Glutamatergic neuron (in vitro differentiated cells): ENCODE measurements at regions not wholly inside any gene's neighbourhood (a gene's known extent, or its start where the extent isn't known, plus 50 kb on each side); places are given as distances from the start of the nearest gene placed in this dataset.
"Not testable (repeated sequence)": the region's sequence is repeated elsewhere in the genome, so short reads cannot be mapped to it uniquely, and the experiment has no call there.

Experiments used
- DNase-seq: peaks from one replicate; pipeline ENCODE4 v3.0.0; 2022
- H3K27ac Mint-ChIP-seq: one replicate; pipeline ENCODE4 v1.8.0; 2020; ENCODE audit warnings: mild to moderate bottlenecking, mixed read lengths, inconsistent platforms; ENCODE audit not compliant: unreplicated experiment
- H3K27me3 Mint-ChIP-seq: one replicate; pipeline ENCODE4 v1.8.0; 2020; ENCODE audit warnings: mild to moderate bottlenecking, moderate library complexity, mixed read lengths, inconsistent platforms; ENCODE audit not compliant: unreplicated experiment
- H3K36me3 Mint-ChIP-seq: one replicate; pipeline ENCODE4 v1.8.0; 2020; ENCODE audit warnings: mild to moderate bottlenecking, mixed read lengths, inconsistent platforms; ENCODE audit not compliant: unreplicated experiment
- H3K4me1 Mint-ChIP-seq: one replicate; pipeline ENCODE4 v1.8.0; 2020; ENCODE audit warnings: mild to moderate bottlenecking, low read depth, mixed read lengths, inconsistent platforms; ENCODE audit not compliant: unreplicated experiment
- H3K4me3 Mint-ChIP-seq: one replicate; pipeline ENCODE4 v1.8.0; 2020; ENCODE audit warnings: mild to moderate bottlenecking, mixed read lengths, inconsistent platforms; ENCODE audit not compliant: unreplicated experiment
- H3K9me3 Mint-ChIP-seq: one replicate; pipeline ENCODE4 v1.8.0; 2020; ENCODE audit warnings: mild to moderate bottlenecking, moderate library complexity, mixed read lengths, inconsistent platforms; ENCODE audit not compliant: unreplicated experiment
- CTCF ChIP-seq: fragments of 200-600 bp; sonication (generic); IDR thresholded peaks from one replicate; pipeline ENCODE4 v1.5.0; 2021; ENCODE audit not compliant: partially characterized antibody, unreplicated experiment

DNA sequence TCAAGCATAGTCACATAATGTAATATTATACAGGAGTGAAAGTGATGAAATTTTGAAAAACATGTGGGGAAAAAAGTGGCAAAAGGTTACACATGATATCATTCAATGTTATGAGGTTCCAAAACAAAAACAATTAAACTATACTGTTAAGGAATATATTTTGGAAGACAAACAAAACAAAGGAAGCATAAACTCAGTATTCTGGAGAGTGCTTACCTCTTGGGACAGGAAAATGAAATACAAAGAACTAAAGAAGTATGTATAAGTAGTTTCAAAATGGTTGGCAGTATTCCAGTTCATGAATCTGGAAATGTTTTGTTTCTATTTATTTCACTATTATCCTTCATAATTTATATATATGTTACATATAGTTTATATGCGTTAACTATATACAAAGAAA lies 213.5 kb downstream of the MOXD1 start:
- Mint-ChIP-seq H3K4me1 (no peaks in the 10 kb centered on the region), H3K27ac (no peak overlapping the region), H3K27me3 (no peaks in the 10 kb centered on the region), H3K36me3 (no peaks in the 10 kb centered on the region), H3K9me3 (peaks cover 2% of the 10 kb centered on the region), H3K4me3 (no peak overlapping the region)
- no peak for TF ChIP-seq CTCF
- DNase-seq: no peak

GRCh38 chr6:132184966-132185365 lies 216.3 kb downstream of the MOXD1 start:
- not testable (repeated sequence) for H3K27me3 Mint-ChIP-seq, H3K4me1 Mint-ChIP-seq, H3K27ac Mint-ChIP-seq, H3K4me3 Mint-ChIP-seq, DNase-seq, H3K36me3 Mint-ChIP-seq, H3K9me3 Mint-ChIP-seq

DNA sequence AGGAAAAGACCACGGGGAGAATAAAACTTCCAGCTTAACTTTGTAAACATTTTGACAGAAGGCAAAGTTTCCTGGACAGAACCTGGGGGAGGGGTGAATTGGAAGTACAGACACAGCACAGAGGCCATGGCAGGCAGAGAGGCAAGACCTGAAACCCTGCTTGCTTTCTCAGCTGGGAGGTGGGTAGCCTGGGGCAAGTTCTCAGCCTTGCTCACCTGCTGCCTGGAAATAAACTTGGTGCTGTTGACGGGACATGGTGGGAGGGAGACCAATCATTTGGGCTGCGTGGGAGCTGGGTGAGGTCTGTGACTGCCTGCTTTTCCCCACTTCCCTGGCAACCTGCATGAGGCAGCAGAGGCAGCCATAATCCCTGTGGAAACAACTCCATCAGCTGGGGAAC lies 221.3 kb downstream of the MOXD1 start:
- H3K4me1 Mint-ChIP-seq: no peaks in the 10 kb centered on the region
- TF ChIP-seq CTCF: no peak
- H3K36me3 Mint-ChIP-seq: peaks cover 19% of the 10 kb centered on the region
- no peak overlapping the region for H3K4me3 Mint-ChIP-seq
- peaks cover 11% of the 10 kb centered on the region for H3K9me3 Mint-ChIP-seq
- DNase-seq: no peak
- peaks cover 2% of the 10 kb centered on the region for H3K27me3 Mint-ChIP-seq
- H3K27ac Mint-ChIP-seq: no peak overlapping the region

DNA sequence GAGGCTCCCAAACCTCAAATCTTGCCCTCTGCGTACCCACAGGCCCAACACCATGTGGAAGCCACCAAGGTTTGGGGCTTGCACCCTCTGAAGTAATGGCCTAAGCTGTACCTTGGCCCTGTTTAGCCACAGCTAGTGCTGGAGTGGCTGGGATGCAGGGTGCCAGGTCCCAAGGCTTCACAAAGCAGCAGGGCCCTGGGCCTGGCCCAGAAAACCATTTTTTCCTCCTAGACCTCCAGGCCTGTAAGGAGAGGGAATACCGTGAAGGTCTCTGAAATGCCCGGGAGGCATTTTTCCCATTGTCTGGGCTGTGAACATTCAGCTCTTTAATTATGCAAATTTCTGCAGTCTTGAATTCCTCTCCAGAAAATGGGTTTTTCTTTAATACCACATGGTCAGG lies 223.7 kb upstream of the CCN2 start:
- Mint-ChIP-seq H3K27ac (no peak overlapping the region), H3K9me3 (peaks cover 14% of the 10 kb centered on the region), H3K4me1 (no peaks in the 10 kb centered on the region), H3K4me3 (no peak overlapping the region), H3K27me3 (peaks cover 2% of the 10 kb centered on the region), H3K36me3 (peaks cover 29% of the 10 kb centered on the region)
- DNase-seq: no peak
- no peak for TF ChIP-seq CTCF

DNA sequence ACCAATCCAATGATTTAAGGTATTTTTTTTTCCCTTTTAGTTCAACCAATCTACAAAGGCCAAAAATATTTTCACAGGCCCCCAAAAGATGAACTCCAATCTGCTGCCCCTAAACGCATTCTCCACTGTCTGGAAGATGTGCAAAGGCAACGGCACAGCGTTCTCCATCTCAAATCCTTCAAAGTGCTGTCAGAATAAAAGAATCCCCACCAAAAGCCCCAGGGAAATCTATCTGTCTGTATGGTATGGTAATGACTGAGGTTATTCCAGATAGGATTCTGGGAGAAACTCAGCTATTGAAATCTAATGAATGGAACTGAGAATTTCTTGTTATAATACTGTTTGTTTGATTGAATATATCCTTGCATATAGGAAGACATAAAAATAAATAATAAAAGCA lies 217.8 kb upstream of the CCN2 start:
- H3K4me3 Mint-ChIP-seq: no peak overlapping the region
- no peak for TF ChIP-seq CTCF
- no peaks in the 10 kb centered on the region for H3K27me3 Mint-ChIP-seq
- H3K4me1 Mint-ChIP-seq: peaks cover 6% of the 10 kb centered on the region
- peaks cover 3% of the 10 kb centered on the region for H3K9me3 Mint-ChIP-seq
- H3K36me3 Mint-ChIP-seq: peaks cover 6% of the 10 kb centered on the region
- H3K27ac Mint-ChIP-seq: no peak overlapping the region
- no peak for DNase-seq
